GM21529 (cell line): ENCODE measurements at regions not wholly inside any gene's neighbourhood (a gene's known extent, or its start where the extent isn't known, plus 50 kb on each side); places are given as distances from the start of the nearest gene placed in this dataset.

Source experiments
- ATAC-seq: cut with Tn5 transposase; IDR thresholded peaks from one replicate; pipeline ENCODE4 v1.9.1; 2021; ENCODE audit not compliant: unreplicated experiment

DNA sequence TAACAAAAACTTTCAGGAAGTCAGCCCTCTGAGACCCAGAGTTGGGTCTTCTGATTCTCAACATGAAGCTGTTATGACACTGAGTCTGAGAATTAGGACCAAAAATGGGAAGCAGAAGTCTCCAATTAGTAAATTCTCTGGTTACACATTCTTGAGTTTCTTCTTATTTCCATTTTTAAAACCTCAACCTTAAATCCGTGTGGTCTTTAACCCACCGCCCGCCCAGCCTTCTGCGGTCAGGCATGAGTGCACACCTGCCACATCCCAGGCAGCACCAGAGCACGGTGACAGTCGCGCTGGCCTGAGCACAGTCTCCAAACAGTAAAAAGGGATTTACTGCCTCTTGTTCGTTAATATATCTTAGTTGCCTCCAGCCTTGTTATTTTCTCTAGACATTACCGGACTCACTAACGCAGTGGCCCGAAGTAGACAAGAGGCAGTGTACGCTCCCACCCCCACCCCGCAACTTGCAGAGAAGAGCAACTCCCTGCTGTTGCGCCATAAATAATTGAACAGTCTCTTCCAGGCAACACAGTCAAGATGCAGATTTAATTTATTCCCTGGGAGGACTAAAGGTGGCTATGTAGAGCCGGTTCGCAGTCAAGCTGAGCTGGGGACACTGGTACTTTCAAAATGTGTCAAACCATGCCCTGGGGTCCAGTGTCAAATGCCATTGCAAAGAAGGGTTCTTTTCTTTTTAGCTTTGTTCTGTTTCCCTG is 147.0 kb upstream of the CELF2 start:
- ATAC-seq = peak; percentile 65

DNA sequence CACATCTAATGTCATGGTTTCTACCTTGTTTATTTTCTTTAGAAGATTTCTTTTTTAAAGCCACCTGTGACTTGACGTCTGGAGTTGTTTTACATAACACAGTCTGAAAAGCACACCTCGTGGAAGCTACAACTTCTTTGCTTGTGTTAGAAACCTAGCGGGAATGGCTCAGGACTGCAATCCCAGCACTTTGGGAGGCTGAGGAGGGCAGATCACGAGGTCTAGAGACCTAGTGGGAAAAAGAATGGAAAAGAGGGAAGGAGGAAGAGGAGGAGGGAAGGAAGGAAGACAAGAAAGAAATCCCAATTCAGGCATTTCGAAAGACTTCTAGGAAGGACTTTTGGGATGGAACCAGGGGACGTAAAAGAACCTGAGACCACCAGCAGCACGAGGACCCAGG is 146.3 kb upstream of the CELF2 start:
- no peak for ATAC-seq

DNA sequence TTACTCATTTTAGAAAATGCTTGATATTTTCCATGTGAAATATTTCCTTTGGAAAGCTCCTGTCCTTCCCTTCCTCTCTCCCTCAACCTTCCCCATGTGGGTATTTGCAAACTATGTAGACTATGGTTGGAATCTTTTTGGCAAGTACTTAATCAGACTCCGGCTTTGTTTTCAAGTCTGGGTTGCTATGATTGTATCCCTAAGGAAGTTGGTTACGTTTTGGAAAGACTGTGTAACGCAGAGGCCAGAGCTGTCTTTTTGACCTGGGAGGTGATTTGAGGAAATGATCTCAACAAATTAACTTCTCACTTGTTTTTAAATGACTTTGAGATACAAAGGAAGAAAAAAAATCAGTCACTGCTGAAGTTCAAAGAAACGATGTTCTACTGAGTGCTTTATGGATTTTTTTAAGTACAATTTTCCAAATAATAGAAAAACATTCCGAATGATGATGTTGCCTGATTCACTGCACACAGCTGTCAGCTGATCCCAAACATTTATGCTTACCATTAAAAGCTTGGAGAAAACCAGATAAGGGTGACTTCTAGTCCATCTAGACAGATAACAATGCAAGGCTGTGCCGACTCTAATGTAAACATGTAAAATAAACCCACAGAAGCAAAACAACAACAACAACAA is 145.5 kb upstream of the CELF2 start:
- ATAC-seq = no peak

DNA sequence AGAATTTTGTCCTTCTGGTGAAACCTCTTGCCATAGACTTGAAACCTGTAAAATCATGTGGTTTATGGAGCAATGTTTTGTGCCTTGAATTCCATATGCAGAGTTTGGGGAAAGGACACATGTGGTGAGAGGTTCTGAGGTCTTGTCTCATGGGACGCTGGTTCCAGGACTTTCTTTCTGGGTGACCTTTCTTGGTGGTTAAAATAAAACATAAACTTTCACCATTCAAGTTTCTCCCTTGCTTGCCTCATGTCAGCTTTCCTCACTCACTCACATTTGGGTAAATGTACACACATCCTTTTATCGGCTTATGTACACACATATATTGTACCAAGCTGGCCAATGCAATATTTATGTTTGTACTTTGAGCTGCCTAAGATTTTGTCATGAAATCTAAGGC is 144.9 kb upstream of the CELF2 start:
- no peak for ATAC-seq

DNA sequence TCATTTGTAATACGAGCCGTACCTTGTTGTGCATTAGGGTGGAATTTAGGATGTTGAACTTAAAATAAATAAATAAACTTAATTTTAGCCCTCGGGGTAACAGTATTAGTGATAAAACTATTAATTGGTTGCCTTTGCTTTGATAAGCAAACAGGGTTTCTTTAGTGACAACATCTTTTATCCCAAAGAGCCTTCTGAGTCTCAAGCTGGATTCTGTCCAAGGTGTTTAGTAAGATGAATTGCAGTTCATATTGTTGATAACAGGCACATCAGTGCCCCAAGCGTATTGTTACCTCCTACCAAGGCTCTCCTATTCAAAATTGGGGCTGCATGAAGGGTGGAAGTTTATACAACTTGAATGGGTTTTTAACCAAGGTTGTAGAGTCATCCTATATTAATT is 144.4 kb upstream of the CELF2 start:
- no peak for ATAC-seq

DNA sequence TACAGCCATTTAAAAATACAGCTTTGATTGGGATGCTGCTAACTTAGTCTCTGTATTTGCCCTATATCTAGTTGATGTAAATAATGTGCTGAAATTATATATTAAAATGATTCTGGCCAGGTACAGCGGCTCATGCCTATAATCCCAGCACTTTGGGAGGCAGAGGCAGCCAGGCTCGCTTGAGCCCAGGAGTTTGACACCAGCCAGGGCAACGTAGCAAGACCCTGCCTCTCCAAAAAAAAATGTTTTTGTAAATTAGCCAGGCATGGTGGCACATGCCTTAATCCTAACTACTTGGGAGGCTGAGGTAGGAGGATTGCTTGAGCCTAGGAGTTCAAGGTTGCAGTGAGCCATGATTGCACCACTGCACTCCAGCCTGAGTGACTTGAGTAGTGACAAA is 143.8 kb upstream of the CELF2 start:
- ATAC-seq = no peak

DNA sequence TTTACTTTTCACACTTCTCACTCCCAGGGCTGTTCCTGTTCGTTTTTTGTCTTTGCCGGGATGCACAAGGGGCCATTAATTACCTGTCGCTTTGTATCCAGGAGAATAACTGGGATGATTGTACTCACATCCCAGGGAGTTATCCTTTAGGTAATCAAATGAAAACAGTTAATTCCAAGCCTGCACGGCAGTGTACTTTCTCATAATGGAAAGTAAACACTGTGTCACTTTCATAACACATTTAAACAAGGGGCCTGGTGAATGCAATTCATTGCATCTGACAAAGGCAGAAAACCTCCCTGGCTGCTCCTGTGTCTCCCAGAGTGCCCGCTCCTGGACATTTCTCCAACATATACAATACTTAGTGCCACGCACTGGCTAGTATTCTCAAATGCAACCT is 138.7 kb upstream of the CELF2 start:
- no peak for ATAC-seq

DNA sequence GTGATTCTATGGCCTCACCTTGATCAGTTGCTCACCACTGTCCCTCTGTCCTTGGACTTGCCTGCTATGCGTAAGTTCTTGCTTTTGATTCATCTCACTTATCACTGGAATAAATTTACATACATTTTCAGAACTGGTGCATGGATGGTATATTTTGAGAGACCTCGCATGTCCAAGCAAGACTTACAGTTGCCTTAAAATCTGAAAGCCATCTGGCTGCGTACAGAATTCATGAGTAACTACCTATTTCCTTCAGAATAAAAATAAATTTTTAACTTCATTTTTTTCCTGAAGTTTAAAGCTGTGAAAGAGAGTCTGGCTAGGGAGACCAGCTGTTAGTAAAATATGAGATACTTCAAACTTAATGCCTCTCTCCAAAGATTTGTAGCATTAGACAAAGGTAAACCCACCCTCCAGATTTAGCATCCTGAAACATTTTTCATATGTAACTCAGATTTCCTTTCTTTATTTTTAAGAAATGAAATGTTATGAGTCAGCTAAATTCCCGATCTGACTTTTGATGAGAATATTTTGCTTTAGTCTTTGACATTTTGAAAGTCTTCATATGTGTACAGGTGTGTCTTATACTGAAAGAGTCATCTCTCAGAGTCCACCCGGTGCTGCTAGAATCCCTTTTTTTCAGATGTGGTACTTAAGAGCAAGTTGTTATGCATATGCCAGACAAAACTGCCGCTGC is 136.4 kb upstream of the CELF2 start:
- ATAC-seq = no peak

DNA sequence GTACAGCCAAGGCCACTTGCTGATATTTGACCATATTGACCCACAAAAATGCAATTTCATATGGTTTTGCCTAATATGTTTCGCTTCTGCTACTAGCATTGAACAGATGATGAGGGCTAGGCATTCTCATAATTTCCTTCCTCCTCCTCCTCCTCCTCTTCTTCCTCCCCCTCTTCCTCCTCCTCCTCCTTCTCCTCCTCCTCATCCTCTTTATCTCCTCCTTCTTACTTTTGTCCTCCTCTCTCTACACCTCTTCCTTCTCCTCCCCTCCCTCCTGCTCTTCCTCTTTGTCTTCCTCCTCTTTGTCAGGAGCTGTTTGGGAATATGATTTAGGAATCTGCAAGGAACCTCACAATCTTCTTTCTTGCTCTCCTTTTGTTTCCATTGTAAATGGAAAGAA is 133.9 kb upstream of the CELF2 start:
- ATAC-seq = no peak

DNA sequence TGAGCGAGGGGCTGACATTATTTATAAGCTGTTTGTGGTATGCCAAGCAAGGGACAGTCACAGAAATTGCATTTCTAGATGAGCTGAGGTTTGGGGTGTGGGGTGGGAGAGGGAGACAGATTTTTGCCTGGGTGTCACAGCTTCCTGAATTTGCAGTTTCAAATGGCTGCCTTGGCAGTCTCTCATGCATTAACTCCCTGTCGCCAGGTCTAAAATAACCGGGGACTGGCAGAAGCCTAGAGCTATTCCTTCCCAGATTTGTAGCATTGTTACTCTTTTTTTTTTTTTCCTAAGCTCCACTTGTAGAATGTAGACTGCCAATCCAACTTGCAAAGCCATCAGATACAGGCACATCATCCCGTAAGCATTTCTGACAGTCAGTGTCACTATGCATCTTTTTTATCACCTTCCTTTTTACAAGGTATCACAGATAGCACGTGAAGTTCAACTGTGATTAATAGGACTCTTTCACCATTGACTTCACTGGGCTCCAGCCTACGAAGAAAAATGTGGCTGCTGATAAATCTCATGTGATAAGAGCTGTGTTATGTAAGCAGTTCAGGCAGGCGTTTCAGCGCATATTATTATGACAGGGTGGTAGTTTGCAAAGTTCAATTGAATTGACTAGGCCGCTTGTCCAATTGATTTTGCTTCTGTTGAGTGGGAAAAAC is 130.7 kb upstream of the CELF2 start:
- ATAC-seq = no peak

DNA sequence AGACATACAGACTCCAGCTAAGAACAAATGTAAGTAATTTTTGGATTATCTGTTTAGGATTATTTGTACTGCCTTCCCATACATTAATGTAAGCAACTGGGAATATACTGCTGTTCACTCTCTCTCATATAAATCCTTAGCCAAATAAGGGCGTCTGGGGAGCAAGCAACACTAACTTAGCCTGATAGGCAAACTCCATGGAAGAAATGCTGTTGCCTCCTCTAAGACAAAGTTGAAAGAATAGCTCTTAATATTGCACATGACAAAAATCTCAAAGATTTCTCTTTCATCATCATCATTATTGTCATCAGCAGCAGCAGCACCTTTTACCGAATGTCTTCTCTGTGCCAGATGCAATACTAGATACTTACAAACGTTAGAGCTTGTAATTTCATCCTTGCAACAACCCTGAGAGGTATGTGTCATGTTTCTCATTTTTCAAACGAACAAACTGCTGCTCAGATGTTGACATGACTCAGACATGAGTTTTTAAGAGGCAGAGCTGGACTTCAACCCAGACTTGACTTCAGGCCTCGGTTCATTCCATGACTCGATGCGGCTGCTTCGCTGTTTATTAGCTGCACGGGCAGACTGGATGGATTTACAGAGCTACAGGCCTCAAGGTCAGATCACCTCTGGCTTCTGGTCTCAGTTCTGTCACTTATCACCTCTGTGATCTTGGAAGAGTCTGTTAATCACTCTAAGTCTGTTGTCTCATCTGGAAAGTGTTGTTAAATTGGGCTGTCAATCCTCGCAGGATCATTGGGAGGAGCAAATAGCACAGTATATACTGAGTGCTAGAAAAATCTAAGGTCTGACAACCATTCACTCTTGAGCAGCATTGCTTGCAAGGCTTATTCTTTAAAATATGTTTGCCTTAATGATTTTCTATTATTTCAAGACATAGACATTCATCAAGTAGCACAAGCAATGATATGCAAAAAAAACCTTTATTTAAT is 126.3 kb upstream of the CELF2 start:
- no peak for ATAC-seq

DNA sequence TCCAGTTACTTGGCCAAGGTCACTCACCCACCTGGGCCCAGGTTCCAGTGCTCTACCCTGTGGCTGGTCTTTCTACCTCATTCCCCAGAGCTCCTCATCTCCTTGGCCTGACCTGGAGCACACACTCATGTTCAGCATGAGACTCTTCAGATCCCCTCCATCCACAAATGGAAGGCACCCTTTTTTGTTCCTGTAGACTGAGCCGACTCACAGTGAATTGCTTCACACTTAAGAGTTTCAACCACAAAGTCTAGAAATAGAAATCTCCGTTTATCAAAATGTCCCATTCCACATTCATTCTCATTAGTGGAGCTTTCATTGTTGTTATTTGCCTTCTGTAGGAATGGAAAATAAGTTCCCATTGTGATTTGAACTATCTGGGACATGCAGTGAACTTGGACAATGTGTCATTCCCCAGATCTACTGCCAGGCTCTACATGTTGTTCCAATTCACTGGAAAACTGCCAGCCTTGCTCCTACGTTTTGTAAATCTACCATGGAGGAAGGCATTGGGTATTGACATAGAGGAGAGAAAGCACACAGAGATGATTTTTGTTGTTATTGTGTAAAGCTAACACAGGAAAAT is 125.3 kb upstream of the CELF2 start:
- no peak for ATAC-seq

DNA sequence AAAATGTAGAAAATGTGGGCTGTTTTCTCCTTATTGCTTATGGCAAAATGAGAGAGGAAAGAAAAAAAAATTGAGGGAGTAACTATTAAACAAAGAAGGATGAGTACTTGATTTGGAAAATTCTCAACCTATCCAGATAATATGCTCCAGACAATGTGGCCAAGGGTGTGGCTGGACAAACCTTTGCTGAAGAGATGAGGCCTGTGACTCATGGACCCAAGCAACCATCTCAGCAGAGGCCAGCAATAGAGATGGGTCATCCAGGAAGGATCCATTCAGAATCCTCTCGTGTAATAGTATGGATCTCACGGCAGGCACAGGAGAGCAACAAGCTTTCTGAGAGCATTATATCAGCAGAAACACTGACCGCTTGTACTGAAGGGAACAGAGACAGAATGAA is 120.3 kb upstream of the CELF2 start:
- ATAC-seq = no peak

DNA sequence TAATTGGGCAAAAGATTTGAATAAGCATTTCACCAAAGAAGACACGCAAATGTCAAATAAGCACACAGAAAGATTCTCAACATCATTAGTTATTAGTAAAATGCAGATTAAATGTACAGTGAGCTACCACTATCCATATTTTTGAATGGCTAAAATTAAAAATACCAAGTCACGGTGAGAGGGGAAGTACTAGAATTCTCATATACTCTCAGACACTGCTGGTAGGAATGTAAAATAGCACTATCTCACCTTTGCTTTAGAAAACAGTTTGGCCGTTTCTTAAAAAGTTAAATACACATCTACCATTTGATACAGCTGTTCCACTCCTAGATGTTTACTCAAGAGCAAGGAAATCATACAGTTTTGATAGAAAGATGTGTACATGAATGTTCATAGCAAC is 115.8 kb upstream of the CELF2 start:
- ATAC-seq = no peak

DNA sequence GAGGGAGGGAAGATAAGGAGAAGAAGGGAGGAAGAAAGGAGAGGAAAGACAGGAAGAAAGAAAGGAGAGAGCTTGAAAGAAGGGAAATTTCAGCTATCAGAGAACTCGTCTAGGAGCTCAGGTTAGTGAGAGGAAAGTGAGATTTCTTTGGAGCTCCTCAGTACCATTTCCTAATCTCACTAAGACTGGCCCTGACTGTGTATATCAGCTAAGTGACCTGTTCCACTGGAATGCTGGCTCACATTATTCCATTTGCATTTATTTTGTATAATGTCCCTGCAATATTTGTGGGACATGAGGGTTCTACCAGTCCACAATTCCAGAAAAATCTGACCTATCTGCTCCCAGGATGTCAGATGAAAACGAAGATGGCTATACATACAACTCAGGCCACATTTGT is 114.7 kb upstream of the CELF2 start:
- no peak for ATAC-seq

DNA sequence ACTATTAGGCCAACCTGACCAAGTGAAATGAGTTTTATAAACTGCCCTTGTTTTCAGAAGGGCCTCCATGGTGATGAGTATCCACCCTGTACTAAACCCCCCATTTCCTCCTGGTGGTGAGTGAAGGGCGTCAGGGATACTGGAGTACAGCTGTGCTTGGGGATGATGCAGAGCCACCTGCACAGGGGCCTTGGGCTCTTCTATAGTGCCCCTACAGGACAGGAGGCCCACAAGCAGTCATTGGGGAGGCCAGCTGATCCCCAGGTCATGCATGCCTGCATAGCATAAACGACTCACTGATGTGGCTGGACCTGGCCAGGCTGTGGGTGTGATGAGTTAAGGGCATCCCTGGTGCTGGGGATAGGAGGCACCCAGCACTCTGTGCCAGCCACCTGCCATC is 114.1 kb upstream of the CELF2 start:
- ATAC-seq = no peak

DNA sequence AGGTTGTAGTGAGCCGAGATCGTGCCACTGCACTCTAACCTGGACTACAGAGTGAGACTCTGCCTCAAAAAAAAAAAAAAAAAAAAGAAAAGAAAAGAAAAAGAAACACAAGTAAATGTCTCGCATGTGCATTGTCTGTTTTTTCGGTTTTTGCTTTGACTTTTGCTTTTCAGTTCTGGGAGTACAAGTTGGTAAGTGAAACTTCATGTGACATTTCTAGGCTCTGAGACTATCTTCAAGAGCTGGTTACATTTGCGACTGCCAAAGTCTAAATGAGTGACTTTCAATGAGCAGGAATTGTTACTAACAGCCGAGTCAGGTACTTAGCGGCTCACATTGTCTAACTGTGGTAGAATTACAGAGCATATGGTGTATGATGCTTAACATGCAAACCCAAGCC is 107.0 kb upstream of the CELF2 start:
- no peak for ATAC-seq

DNA sequence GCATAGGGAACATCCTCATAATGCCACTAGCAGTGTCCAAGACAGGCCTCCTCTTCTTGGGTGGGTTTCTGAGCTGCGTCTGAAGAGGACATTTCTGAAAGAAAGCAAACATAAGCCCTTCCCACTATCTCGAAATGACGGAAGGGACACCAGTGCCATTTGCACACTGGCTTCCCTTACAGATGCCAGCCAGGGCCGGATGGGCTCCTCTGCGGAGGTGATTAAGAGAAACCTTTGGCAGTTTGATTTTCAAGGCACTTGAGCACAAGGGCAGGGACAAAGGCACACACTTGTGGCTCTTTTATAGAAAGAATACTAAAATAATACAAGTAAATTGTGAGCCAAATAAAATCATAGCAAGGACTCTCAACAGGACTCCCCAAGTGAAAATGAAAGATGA is 106.6 kb upstream of the CELF2 start:
- ATAC-seq = no peak

DNA sequence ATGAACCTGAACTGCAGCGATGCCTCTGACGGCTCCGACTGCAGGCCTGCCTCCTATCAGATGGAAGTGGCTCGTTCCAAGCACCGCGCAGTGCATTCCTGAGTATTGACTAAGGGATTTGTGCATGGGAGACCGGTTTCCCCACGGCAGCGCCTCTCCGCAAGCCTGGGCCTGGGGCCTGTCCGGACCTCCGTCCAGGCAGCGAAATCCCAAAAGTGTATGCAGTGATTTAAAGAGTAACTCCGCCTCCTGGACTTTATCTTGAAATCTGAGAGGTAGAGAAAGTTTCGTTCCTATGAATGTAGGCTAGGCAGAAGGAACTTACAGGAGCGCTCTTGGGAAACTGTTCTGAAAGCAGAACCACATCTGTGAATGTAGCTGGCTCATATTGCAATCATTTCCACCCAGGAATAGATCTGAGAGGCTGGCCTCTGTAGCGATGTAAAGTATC is 106.2 kb upstream of the CELF2 start:
- no peak for ATAC-seq

DNA sequence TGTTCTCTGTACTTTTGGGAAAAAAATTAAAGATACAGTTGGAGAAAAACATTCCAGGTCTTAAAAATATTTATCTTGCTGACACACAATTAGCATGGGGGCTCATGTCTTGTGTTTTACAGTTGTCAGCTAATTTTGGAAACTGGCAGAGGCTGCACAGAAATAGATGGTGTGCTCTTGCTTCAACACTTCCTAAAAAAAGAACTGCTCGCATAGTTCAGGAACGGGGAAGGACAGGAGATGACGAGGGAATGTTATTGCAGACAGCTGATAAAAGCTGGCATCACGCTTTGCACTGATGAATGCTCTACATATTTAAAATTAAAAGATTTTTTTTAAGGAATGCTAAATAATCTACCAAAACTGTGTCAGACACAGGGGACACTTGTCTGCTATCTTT is 103.5 kb upstream of the CELF2 start:
- no peak for ATAC-seq
